Ovary (tissue), 7 donors: ENCODE measurements at regions not wholly inside any gene's neighbourhood (a gene's known extent, or its start where the extent isn't known, plus 50 kb on each side); places are given as distances from the start of the nearest gene placed in this dataset.
"Not testable (repeated sequence)": the region's sequence is repeated elsewhere in the genome, so short reads cannot be mapped to it uniquely, and the experiment has no call there.

Source experiments
- DNase-seq, 5 donors: peaks; one replicate each; pipeline ENCODE4 v3.0.0-alpha.2; 2019 to 2020
- H3K27ac ChIP-seq, 2 donors: fragments of 200-600 bp; one replicate each; pipeline versions ENCODE4 v1.5.1 to v1.8.0; 2019 to 2022
- H3K27me3 ChIP-seq: fragments of 200-600 bp; one replicate; pipeline ENCODE4 v1.8.0; 2022
- H3K36me3 ChIP-seq: fragments of 200-600 bp; sonication (generic); one replicate; pipeline ENCODE4 v1.5.1; 2019
- H3K4me1 ChIP-seq: one replicate; pipeline ENCODE4 v1.8.1; 2013; ENCODE audit warnings: mild to moderate bottlenecking, moderate library complexity; ENCODE audit not compliant: insufficient read depth
- H3K4me3 ChIP-seq: fragments of 200-600 bp; sonication (generic); one replicate; pipeline ENCODE4 v1.5.1; 2017
- H3K9me3 ChIP-seq, 2 donors: fragments of 200-600 bp in 1 of 2; sonication (generic) in 1 of 2; one replicate each; pipeline versions ENCODE4 v1.5.1 to v1.8.1; 2013 to 2019; ENCODE audit warnings: mild to moderate bottlenecking in 1 of 2, moderate library complexity in 1 of 2
- CTCF ChIP-seq, 3 donors: fragments of 450-650 bp in 2 of 3; fragments of 200-600 bp in 1 of 3; IDR thresholded peaks; one replicate each; pipeline versions ENCODE4 v1.5.1 to v1.8.0; 2016 to 2022; ENCODE audit warnings: antibody characterized with exemption in 3 of 3, mild to moderate bottlenecking in 1 of 3
- EP300 ChIP-seq: sonication (generic); formaldehyde crosslinking; IDR thresholded peaks from one replicate; pipeline ENCODE4 v1.6.1; 2017; ENCODE audit warnings: antibody characterized with exemption
- POLR2A ChIP-seq: fragments of 450-650 bp; IDR thresholded peaks from one replicate; pipeline ENCODE4 v1.6.1; 2017; ENCODE audit warnings: antibody characterized with exemption, mild to moderate bottlenecking, moderate library complexity
- WGBS, 3 donors: extraction: QIAGEN DNeasy Blood & Tissue Kit in 1 of 3; methylation state at CpG; one replicate each; pipeline versions ENCODE4 v1.1.5 to v1.1.7; 2013 to 2017; 5-methylcytosine and 5-hydroxymethylcytosine counted together
- intact Hi-C, 4 donors: fragments of 100-400 bp; cut with DNase I; formaldehyde crosslinking; loops; one replicate each; pipeline versions ENCODE4 v1.11.0 to v1.15.1; 2022 to 2023
- donor health status: DM: no; HTN: no; CAD: no; lungs with moderate emphysema.
- donor health status: DM: no; HTN: no; CAD: no.
- donor health status: Bipolar disorder and iron deficiency.
- donor health status: DM: no; HTN: no; CAD: no.
- donor health status: DM: yes; HTN: yes; CAD: no.

DNA sequence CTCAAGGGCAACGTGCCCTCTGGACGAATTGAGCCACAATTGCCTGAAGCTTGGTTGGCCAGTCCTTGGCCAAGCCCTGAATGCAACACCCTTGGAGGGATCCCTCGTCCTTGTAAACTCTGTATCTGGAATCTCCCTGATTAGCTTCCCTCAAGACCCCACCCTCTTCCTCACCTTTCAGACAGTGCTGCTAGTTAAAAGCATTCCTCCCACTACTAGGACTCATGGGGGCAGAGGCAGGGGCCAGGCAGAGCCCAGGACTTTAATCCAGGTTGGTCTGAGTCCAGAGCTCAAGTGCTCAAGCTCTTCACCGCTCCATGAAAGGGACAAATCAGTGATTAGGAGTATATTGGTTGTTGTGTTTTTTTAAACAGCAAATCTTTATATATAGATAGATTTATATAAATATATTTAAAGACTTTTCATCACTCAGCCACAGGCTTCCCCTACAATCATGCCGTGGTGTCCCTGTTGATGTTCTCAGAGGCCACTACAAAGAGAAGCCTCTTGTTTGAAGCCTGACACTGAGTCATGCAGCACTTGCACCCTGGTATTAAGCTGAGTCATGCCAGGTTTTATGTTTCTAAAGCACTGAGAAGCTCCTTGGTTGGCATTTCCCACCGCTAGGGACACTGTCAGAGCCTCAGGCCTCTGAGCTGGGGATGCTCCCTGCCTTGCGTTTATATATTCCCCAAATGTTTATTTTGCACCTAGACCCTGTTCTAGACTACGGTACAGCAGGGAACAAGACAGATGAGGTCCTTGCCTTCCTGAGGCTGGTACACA lies 53.8 kb upstream of the GSC start:
- intact Hi-C loops: no loop called here
- no peak overlapping the region for H3K27ac ChIP-seq
- 68 to 73% (median 69%) methylated on average over 8 of the region's 8 CpGs for WGBS, 3 donors
- no peak overlapping the region for H3K4me3 ChIP-seq
- H3K27me3 ChIP-seq: no peaks in the 10 kb centered on the region
- TF ChIP-seq POLR2A: no peak
- H3K4me1 ChIP-seq: peaks cover 2% of the 10 kb centered on the region
- no peaks in the 10 kb centered on the region for H3K36me3 ChIP-seq
- DNase-seq: no peak
- H3K9me3 ChIP-seq: no peaks in the 10 kb centered on the region

GRCh38 chr14:94821705-94822104 lies 51.8 kb upstream of the GSC start:
- no peak overlapping the region for H3K4me3 ChIP-seq
- no peaks in the 10 kb centered on the region for H3K36me3 ChIP-seq
- intact Hi-C loops: no loop called here
- H3K27ac ChIP-seq: no peak overlapping the region
- H3K27me3 ChIP-seq: no peaks in the 10 kb centered on the region
- TF ChIP-seq CTCF (IDR thresholded peaks at IDR 0.05) (no peak), POLR2A (no peak), EP300 (no peak)
- WGBS, 3 donors: 77 to 95% (median 87%) methylated on average over 4 of the region's 4 CpGs
- H3K9me3 ChIP-seq: no peaks in the 10 kb centered on the region
- no peaks in the 10 kb centered on the region for H3K4me1 ChIP-seq
- DNase-seq: no peak

DNA sequence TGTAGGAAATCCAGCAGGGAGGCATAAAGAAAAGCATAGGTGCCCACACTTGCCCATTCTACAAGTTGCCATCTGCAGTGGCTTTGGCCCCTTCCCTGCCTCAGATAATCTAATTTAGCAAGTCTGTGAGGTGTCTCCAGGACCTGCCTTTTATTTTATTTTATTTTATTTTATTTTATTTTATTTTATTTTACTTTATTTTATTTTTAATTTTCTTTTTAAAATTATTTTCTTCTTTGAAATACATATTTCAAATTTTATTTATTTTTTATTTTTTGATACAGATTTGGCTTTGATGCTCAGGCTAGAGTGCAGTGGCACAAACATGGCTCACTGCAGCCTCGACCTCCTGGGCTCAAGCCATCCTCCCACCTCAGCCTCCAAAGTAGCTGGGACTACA lies 51.0 kb upstream of the GSC start:
- H3K27ac ChIP-seq, intact Hi-C loops, H3K9me3 ChIP-seq, H3K36me3 ChIP-seq, H3K4me1 ChIP-seq, DNase-seq, H3K27me3 ChIP-seq, H3K4me3 ChIP-seq: not testable (repeated sequence)
- 67 to 88% (median 84%) methylated on average over 1 of the region's 1 CpG for WGBS, 3 donors
